Liver (tissue), 3 donors: ENCODE measurements at regions not wholly inside any gene's neighbourhood (a gene's known extent, or its start where the extent isn't known, plus 50 kb on each side); places are given as distances from the start of the nearest gene placed in this dataset.

Experiments used
- ATF3 ChIP-seq: IDR thresholded peaks from 2 replicates; pipeline ENCODE4 v1.6.1; 2016; ENCODE audit warnings: antibody characterized with exemption
- CTCF ChIP-seq: fragments of 150-350 bp; IDR thresholded peaks from 2 replicates; pipeline ENCODE4 v1.5.1; 2017; ENCODE audit warnings: improper control_type of control experiment, low read depth, low read length; ENCODE audit not compliant: missing input control
- EGR1 ChIP-seq, 2 donors: IDR thresholded peaks; 2 replicates each; pipeline ENCODE4 v1.6.1; 2016 to 2018; ENCODE audit warnings: antibody characterized with exemption in 2 of 2, low read depth in 2 of 2
- FOXA1 ChIP-seq: IDR thresholded peaks from 2 replicates; pipeline ENCODE4 v1.6.1; 2016; ENCODE audit warnings: antibody characterized with exemption
- GABPA ChIP-seq, 2 donors: IDR thresholded peaks in 1 of 2; conservative IDR thresholded peaks in 1 of 2; 2 replicates each; pipeline ENCODE4 v1.6.1; 2016; ENCODE audit warnings: antibody characterized with exemption in 2 of 2, mild to moderate bottlenecking in 1 of 2, moderate library complexity in 1 of 2
- HNF4A ChIP-seq, 2 donors: conservative IDR thresholded peaks; 2 replicates each; pipeline ENCODE4 v1.6.1; 2016; ENCODE audit warnings: antibody characterized with exemption in 2 of 2, mild to moderate bottlenecking in 2 of 2
- JUND ChIP-seq, 2 donors: IDR thresholded peaks; 2 replicates each; pipeline ENCODE4 v1.6.1; 2016; ENCODE audit warnings: antibody characterized with exemption in 2 of 2
- MAX ChIP-seq: IDR thresholded peaks from 2 replicates; pipeline ENCODE4 v1.6.1; 2016; ENCODE audit warnings: antibody characterized with exemption
- RAD21 ChIP-seq, 2 donors: IDR thresholded peaks; 2 replicates each; pipeline ENCODE4 v1.6.1; 2016; ENCODE audit warnings: antibody characterized with exemption in 2 of 2, mild to moderate bottlenecking in 2 of 2
- REST ChIP-seq: IDR thresholded peaks from 2 replicates; pipeline ENCODE4 v1.6.1; 2016; ENCODE audit warnings: antibody characterized with exemption, mild to moderate bottlenecking
- TAF1 ChIP-seq: conservative IDR thresholded peaks from 2 replicates; pipeline ENCODE4 v1.6.1; 2016; ENCODE audit warnings: antibody characterized with exemption, mild to moderate bottlenecking
- ZBTB33 ChIP-seq: IDR thresholded peaks from 2 replicates; pipeline ENCODE4 v1.6.1; 2016; ENCODE audit warnings: antibody characterized with exemption
- donor health status: healthy.
- donor health status: healthy.

GRCh38 chr4:138759554-138759902 is 256.1 kb upstream of the NOCT start:
- TF ChIP-seq TAF1, result no peak
- no peak for TF ChIP-seq CTCF
- TF ChIP-seq HNF4A (conservative IDR thresholded peaks at IDR 0.05), result no peak
- TF ChIP-seq ATF3, result no peak
- TF ChIP-seq REST, result no peak
- no peak for TF ChIP-seq FOXA1
- TF ChIP-seq ZBTB33, result no peak
- no peak for TF ChIP-seq JUND (IDR thresholded peaks at IDR 0.05)
- TF ChIP-seq EGR1 (IDR thresholded peaks at IDR 0.05; ENCODE audit: low read depth in 2 of 2), result no peak
- no peak for TF ChIP-seq GABPA (IDR thresholded peaks at IDR 0.05 in 1 of 2, conservative IDR thresholded peaks at IDR 0.05 in 1 of 2)
- TF ChIP-seq MAX, result no peak
- no peak for TF ChIP-seq RAD21 (IDR thresholded peaks at IDR 0.05)
